Esophagus squamous epithelium (tissue), 5 donors: ENCODE measurements at regions not wholly inside any gene's neighbourhood (a gene's known extent, or its start where the extent isn't known, plus 50 kb on each side); places are given as distances from the start of the nearest gene placed in this dataset.

Experiments used
- DNase-seq: peaks from one replicate; lab custom pipeline; 2025; lab: John Stamatoyannopoulos, UW
- H3K27ac ChIP-seq, 4 donors: fragments of 200-600 bp; sonication (generic); one replicate each; pipeline ENCODE4 v1.5.1; 2016 to 2019; ENCODE audit warnings: mild to moderate bottlenecking in 1 of 4
- H3K27me3 ChIP-seq, 4 donors: fragments of 200-600 bp; sonication (generic); 1 replicate in 3 of 4; 2 replicates in 1 of 4; pipeline versions ENCODE4 v1.5.1 to v1.6.0; 2017 to 2021; ENCODE audit warnings: antibody characterized with exemption in 1 of 4
- H3K36me3 ChIP-seq, 3 donors: fragments of 200-600 bp; sonication (generic); one replicate each; pipeline ENCODE4 v1.5.1; 2016 to 2019
- H3K4me1 ChIP-seq, 3 donors: fragments of 200-600 bp; sonication (generic); one replicate each; pipeline ENCODE4 v1.5.1; 2017 to 2019
- H3K4me3 ChIP-seq, 4 donors: fragments of 200-600 bp; sonication (generic); 1 replicate in 3 of 4; 2 replicates in 1 of 4; pipeline ENCODE4 v1.5.1; 2016 to 2019; ENCODE audit warnings: mild to moderate bottlenecking in 2 of 4, moderate library complexity in 1 of 4
- H3K9me3 ChIP-seq, 3 donors: fragments of 200-600 bp; sonication (generic); one replicate each; pipeline ENCODE4 v1.5.1; 2016 to 2019
- POLR2A ChIP-seq, 4 donors: fragments of 450-650 bp; IDR thresholded peaks; one replicate each; pipeline ENCODE4 v1.6.1; 2017; ENCODE audit warnings: antibody characterized with exemption in 4 of 4, mild to moderate bottlenecking in 4 of 4, moderate library complexity in 3 of 4
- WGBS, 2 donors: methylation state at CpG; one replicate each; pipeline ENCODE4 v1.1.5; 2018; 5-methylcytosine and 5-hydroxymethylcytosine counted together
- intact Hi-C: fragments of 100-400 bp; cut with DNase I; formaldehyde crosslinking; loops from one replicate; pipeline ENCODE4 v1.15.0; 2022
- TF ChIP-seq, protein P1 (sequence below), 6 experiments: fragments of 450-650 bp in 4 of 6; fragments of 200-600 bp in 2 of 6; sonication (generic) in 2 of 6; IDR thresholded peaks; one replicate each; pipeline ENCODE4 v1.5.1; 2016 to 2019; ENCODE audit warnings: antibody characterized with exemption in 6 of 6, mild to moderate bottlenecking in 4 of 6, moderate library complexity in 4 of 6
- donor health status: DM: yes; HTN: yes; CAD: no.

DNA sequence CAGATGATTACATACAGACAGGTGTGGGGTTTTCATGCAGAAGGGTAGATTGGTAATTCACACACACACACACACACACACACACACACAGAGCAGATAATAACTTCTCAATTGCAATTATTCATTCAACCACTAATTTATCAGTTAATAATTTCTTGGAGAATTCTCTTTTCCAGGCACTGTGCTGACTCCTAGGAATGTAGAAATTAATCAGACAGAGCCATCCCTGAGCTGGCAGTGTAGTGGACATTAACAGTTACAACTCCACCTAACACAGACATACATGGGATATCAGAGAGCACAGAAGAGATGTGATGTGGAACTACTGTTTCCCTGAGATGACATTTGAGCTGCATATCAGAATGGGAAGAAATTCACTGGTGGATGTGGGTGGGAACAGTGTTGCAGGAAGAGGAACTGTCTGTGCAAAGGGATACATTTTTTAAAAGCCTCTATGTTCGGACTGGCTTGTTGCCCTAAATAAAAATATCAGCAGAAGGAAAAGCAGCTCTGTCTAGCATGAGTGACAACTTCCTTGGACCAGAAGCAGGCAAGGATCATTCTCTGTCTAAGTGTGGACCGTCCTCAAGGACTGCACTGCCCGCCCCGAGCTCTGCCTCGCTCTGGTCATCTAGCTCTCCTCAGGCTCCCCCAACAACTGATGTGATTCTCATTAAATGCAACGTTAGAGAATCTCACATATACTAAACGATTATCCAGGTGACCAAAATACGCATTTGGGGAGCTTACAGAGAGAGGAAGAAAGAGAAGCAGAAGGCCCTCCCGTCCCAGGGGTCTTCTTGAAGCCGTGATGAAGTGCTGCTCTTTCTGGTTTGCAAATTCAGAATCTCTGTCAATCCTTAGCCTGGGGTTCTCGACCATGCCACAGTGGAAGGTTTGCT lies 173.4 kb upstream of the TRIB2 start:
- 82 to 89% methylated on average over 11 of the region's 11 CpGs for WGBS, 2 donors

DNA sequence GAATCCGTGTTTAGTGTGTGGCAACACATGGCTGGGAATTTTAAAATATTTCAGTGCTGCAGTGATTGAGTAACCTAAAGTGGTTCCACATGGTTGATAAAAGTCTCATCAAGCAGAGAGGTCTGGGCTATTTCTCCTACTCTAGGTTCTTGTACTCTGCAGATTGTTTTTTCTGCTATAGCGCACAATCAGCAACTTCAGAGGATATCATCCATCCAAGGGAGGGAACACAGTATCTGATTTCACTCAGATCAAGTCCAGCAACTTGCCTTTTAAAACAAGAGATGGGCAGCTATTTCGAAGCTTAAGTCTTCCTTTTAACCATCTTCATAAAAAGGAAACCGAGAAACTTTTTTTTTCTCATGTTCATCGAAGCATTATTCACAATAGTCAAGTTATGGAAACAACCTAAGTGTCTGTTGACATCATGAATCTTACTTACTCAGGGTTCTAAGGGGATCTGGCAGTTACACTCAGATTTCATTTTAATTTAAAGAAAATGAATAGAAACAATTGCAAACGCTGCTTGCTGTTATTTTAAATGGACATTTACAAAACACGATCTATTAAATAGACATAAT lies 172.7 kb upstream of the TRIB2 start:
- no peaks in the 10 kb centered on the region for H3K27me3 ChIP-seq
- H3K27ac ChIP-seq, result no peak overlapping the region
- H3K9me3 ChIP-seq, result no peaks in the 10 kb centered on the region
- DNase-seq, result no peak
- TF ChIP-seq, protein P1, sequence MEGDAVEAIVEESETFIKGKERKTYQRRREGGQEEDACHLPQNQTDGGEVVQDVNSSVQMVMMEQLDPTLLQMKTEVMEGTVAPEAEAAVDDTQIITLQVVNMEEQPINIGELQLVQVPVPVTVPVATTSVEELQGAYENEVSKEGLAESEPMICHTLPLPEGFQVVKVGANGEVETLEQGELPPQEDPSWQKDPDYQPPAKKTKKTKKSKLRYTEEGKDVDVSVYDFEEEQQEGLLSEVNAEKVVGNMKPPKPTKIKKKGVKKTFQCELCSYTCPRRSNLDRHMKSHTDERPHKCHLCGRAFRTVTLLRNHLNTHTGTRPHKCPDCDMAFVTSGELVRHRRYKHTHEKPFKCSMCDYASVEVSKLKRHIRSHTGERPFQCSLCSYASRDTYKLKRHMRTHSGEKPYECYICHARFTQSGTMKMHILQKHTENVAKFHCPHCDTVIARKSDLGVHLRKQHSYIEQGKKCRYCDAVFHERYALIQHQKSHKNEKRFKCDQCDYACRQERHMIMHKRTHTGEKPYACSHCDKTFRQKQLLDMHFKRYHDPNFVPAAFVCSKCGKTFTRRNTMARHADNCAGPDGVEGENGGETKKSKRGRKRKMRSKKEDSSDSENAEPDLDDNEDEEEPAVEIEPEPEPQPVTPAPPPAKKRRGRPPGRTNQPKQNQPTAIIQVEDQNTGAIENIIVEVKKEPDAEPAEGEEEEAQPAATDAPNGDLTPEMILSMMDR (IDR thresholded peaks at IDR 0.05), result no peak
- TF ChIP-seq POLR2A (IDR thresholded peaks at IDR 0.05), result no peak
- no peaks in the 10 kb centered on the region for H3K4me1 ChIP-seq
- 81 to 86% methylated on average over 7 of the region's 7 CpGs for WGBS, 2 donors
- H3K4me3 ChIP-seq, result no peak overlapping the region
- intact Hi-C loops, result no loop called here
- H3K36me3 ChIP-seq, result no peaks in the 10 kb centered on the region

More for the DNA sequence above, 173.4 kb upstream of the TRIB2 start:
- Histone ChIP-seq H3K4me1 (no peaks in the 10 kb centered on the region), H3K36me3 (no peaks in the 10 kb centered on the region), H3K27ac (no peak overlapping the region), H3K9me3 (no peaks in the 10 kb centered on the region), H3K27me3 (no peaks in the 10 kb centered on the region), H3K4me3 (no peak overlapping the region)
- TF ChIP-seq, protein P1 (IDR thresholded peaks at IDR 0.05), result no peak
- TF ChIP-seq POLR2A (IDR thresholded peaks at IDR 0.05), result no peak
- no peak for DNase-seq
- intact Hi-C loops, result no loop called here

DNA sequence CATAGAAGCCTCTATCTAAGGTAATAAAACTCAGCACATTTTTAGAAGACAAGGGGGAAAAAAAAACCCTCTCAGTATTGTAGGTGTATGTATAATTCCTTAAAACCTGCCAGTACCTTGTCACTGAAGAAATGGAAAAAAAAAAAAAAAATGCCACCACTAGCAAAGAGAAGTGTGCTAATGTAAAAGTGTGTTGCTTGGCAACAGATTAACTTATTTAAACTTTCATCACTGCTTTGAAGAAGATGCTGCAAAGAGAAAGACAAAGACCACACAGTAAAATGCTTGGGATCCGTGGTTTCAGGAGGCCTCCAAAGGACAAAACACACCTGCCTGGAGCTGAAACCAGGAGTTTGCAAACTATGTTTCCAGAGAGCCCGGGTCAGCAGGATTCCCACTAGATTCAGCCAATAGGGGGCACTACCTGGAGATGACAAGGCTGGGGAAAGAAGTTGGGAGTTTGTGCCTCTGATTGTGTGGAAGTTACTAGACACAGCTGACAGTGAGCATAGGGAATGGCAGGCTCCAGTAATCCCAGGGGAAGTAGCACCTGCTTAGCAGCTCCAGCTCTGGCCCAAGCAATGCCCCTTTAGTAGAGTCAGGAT lies 169.1 kb upstream of the TRIB2 start:
- H3K9me3 ChIP-seq, result no peaks in the 10 kb centered on the region
- intact Hi-C loops, result no loop called here
- H3K27me3 ChIP-seq, result no peaks in the 10 kb centered on the region
- H3K4me1 ChIP-seq, result peaks cover 0 to 3% (median 0%) of the 10 kb centered on the region in 3 donors
- no peaks in the 10 kb centered on the region for H3K36me3 ChIP-seq
- no peak for DNase-seq
- no peak overlapping the region for H3K27ac ChIP-seq
- 60 to 86% methylated on average over 2 of the region's 2 CpGs for WGBS, 2 donors
- no peak for TF ChIP-seq POLR2A (IDR thresholded peaks at IDR 0.05)
- no peak overlapping the region for H3K4me3 ChIP-seq

- Histone ChIP-seq H3K27me3 (no peaks in the 10 kb centered on the region), H3K4me1 (peaks cover 0 to 3% (median 0%) of the 10 kb centered on the region in 3 donors), H3K9me3 (no peaks in the 10 kb centered on the region), H3K4me3 (no peak overlapping the region), H3K36me3 (no peaks in the 10 kb centered on the region), H3K27ac (no peak overlapping the region)
- WGBS, 2 donors, result 92 to 96% methylated on average over 4 of the region's 4 CpGs
- intact Hi-C loops, result no loop called here
- DNase-seq, result no peak
- TF ChIP-seq, protein P1 (IDR thresholded peaks at IDR 0.05), result no peak
- no peak for TF ChIP-seq POLR2A (IDR thresholded peaks at IDR 0.05)
These were observed 167.8 kb upstream of the TRIB2 start for GRCh38 chr2:12548906-12549305.

DNA sequence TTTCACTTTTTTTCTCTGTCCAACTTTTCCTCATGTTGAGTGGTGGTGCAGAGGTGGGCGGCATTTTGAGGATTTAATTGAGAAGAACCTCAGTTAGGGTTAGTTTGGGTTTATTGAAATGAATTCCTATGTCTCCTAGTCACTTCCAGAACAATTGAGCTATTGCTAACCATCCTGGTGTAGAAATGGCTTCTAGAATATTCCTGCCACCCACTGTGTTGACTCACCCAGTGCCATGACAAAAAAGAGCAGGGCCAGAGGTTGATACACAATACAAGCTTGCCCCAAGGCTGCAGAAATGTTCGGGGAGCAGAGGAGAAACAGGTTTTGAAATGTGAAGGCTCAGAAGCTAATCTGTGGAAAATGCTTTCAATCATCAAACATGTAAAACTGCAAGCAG lies 167.1 kb upstream of the TRIB2 start:
- H3K27ac ChIP-seq, result no peak overlapping the region
- intact Hi-C loops, result no loop called here
- H3K4me1 ChIP-seq, result peaks cover 0 to 3% (median 0%) of the 10 kb centered on the region in 3 donors
- no peak for TF ChIP-seq POLR2A (IDR thresholded peaks at IDR 0.05)
- H3K4me3 ChIP-seq, result no peak overlapping the region
- H3K27me3 ChIP-seq, result no peaks in the 10 kb centered on the region
- no peaks in the 10 kb centered on the region for H3K36me3 ChIP-seq
- H3K9me3 ChIP-seq, result no peaks in the 10 kb centered on the region
- no peak for DNase-seq
- WGBS, 2 donors, result 62 to 66% methylated on average over 2 of the region's 2 CpGs

GRCh38 chr2:12552092-12552491 lies 164.6 kb upstream of the TRIB2 start:
- no peaks in the 10 kb centered on the region for H3K27me3 ChIP-seq
- peaks cover 0 to 19% (median 15%) of the 10 kb centered on the region in 3 donors for H3K4me1 ChIP-seq
- intact Hi-C loops, result no loop called here
- no peaks in the 10 kb centered on the region for H3K36me3 ChIP-seq
- no peaks in the 10 kb centered on the region for H3K9me3 ChIP-seq
- H3K4me3 ChIP-seq, result no peak overlapping the region
- no peak for DNase-seq
- no peak for TF ChIP-seq POLR2A (IDR thresholded peaks at IDR 0.05)
- TF ChIP-seq, protein P1 (IDR thresholded peaks at IDR 0.05), result no peak
- no peak overlapping the region for H3K27ac ChIP-seq
- 67 to 87% methylated on average over 4 of the region's 7 CpGs for WGBS, 2 donors
